ENCODE measurements at regions not wholly inside any gene's neighbourhood (a gene's known extent, or its start where the extent isn't known, plus 50 kb on each side); places are given as distances from the start of the nearest gene placed in this dataset.
"Not testable (repeated sequence)": the region's sequence is repeated elsewhere in the genome, so short reads cannot be mapped to it uniquely, and the experiment has no call there.

DNA sequence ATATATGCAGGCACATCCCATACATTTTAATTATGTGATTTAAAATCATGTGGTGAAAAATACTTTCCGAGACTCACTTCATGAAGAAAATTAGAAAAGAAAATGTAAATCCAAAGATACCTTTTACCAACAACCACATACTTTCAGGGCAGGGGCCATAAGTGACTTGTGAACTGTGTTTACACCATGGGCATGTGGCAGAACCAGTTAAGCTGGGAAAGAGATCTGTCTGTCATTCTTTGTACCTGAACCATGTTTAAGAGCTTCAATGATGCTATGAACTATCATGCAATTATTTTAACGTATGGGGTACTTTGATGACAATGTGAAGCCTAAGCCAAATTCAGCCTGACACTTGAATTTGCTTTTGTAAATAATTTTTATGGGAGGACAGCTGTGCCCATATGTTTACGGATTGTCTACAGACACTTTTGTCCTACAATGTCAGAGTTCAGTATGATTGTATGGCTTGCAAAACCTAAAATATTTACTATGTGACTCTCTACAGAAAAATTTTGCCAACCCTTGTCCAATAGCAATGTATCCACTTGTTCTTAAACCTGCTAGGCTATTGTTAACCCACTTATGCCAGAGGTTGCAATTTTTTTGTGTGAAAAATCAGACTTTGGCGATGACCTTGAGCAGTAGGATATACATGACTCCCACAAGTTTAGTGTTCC lies 654.6 kb downstream of the TNS3 start:
- Histone ChIP-seq H3K9me3 (no peaks in the 10 kb centered on the region), H3K4me1 (peaks cover 15% of the 10 kb centered on the region), H3K27ac (no peak overlapping the region), H3K4me3 (no peak overlapping the region), H3K27me3 (no peaks in the 10 kb centered on the region), H3K36me3 (no peaks in the 10 kb centered on the region)
- TF ChIP-seq POLR2AphosphoS5 (IDR thresholded peaks at IDR 0.05; ENCODE audit: insufficient read depth in 1 of 2, low read depth in 1 of 2), result no peak
- no peak for TF ChIP-seq CTCF (IDR thresholded peaks at IDR 0.05)
- TF ChIP-seq POLR2A (IDR thresholded peaks at IDR 0.05), result no peak
- no peak for DNase-seq (ENCODE audit: extremely low spot score in 2 of 2)
- intact Hi-C loops (cut with DNase I), result no loop called here

GRCh38 chr7:46916581-46916980 lies 665.3 kb downstream of the TNS3 start:
- intact Hi-C loops (cut with DNase I), result no loop called here
- Histone ChIP-seq H3K4me3 (no peak overlapping the region), H3K36me3 (no peaks in the 10 kb centered on the region), H3K27ac (no peak overlapping the region), H3K27me3 (no peaks in the 10 kb centered on the region), H3K4me1 (no peaks in the 10 kb centered on the region), H3K9me3 (no peaks in the 10 kb centered on the region)
- DNase-seq (ENCODE audit: extremely low spot score in 2 of 2), result no peak
- TF ChIP-seq POLR2AphosphoS5 (IDR thresholded peaks at IDR 0.05; ENCODE audit: insufficient read depth in 1 of 2, low read depth in 1 of 2) (no peak), CTCF (IDR thresholded peaks at IDR 0.05) (no peak), POLR2A (IDR thresholded peaks at IDR 0.05) (no peak)

- intact Hi-C loops (cut with DNase I), result no loop called here
- no peak for TF ChIP-seq POLR2A (IDR thresholded peaks at IDR 0.05)
- TF ChIP-seq CTCF (IDR thresholded peaks at IDR 0.05), result no peak
- TF ChIP-seq POLR2AphosphoS5 (IDR thresholded peaks at IDR 0.05; ENCODE audit: insufficient read depth in 1 of 2, low read depth in 1 of 2), result no peak
Observed at GRCh38 chr7:46912692-46913091, 669.2 kb downstream of the TNS3 start.

DNA sequence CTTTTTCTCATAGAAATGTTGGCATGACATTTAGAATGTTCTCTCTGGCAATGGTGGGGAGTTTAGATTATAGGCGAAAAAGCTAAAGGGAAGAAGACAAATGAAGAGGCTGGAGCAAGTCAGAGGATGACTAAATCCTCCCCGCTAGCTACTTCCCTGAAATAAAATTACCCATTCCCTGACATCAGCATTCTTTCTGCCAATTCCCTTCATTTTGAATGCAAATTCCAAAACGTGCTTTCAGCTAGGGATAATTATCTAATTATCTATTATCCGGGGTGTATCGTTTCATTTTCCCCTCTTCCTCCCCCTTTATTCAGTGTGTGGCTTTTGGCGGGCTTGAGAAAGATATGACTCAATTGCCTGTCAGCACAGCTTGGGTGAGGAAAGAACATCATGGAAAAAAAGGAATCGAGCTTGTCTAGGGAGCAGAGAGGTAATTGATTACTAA lies 672.3 kb downstream of the TNS3 start:
- Histone ChIP-seq H3K27me3 (no peaks in the 10 kb centered on the region), H3K4me1 (no peaks in the 10 kb centered on the region), H3K27ac (no peak overlapping the region), H3K36me3 (no peaks in the 10 kb centered on the region), H3K9me3 (no peaks in the 10 kb centered on the region), H3K4me3 (no peak overlapping the region)
- no peak for TF ChIP-seq POLR2A (IDR thresholded peaks at IDR 0.05)
- TF ChIP-seq POLR2AphosphoS5 (IDR thresholded peaks at IDR 0.05; ENCODE audit: insufficient read depth in 1 of 2, low read depth in 1 of 2), result no peak
- TF ChIP-seq CTCF (IDR thresholded peaks at IDR 0.05), result no peak
- no peak for DNase-seq (ENCODE audit: extremely low spot score in 2 of 2)
- intact Hi-C loops (cut with DNase I), result no loop called here

More at GRCh38 chr7:46912692-46913091, 669.2 kb downstream of the TNS3 start:
- Histone ChIP-seq H3K4me1 (no peaks in the 10 kb centered on the region), H3K27ac (no peak overlapping the region), H3K27me3 (no peaks in the 10 kb centered on the region), H3K4me3 (no peak overlapping the region), H3K36me3 (no peaks in the 10 kb centered on the region), H3K9me3 (no peaks in the 10 kb centered on the region)
- DNase-seq (ENCODE audit: extremely low spot score in 2 of 2), result no peak

- H3K9me3 ChIP-seq, result no peaks in the 10 kb centered on the region
- H3K27ac ChIP-seq, result no peak overlapping the region
- H3K36me3 ChIP-seq, result no peaks in the 10 kb centered on the region
- H3K27me3 ChIP-seq, result no peaks in the 10 kb centered on the region
- H3K4me3 ChIP-seq, result no peak overlapping the region
- intact Hi-C loops (cut with DNase I), result no loop called here
- no peak for DNase-seq (ENCODE audit: extremely low spot score in 2 of 2)
- no peaks in the 10 kb centered on the region for H3K4me1 ChIP-seq
- TF ChIP-seq POLR2A (IDR thresholded peaks at IDR 0.05) (no peak), POLR2AphosphoS5 (IDR thresholded peaks at IDR 0.05; ENCODE audit: insufficient read depth in 1 of 2, low read depth in 1 of 2) (no peak), CTCF (IDR thresholded peaks at IDR 0.05) (no peak)
Observed at GRCh38 chr7:46908770-46909169, 673.1 kb downstream of the TNS3 start.

DNA sequence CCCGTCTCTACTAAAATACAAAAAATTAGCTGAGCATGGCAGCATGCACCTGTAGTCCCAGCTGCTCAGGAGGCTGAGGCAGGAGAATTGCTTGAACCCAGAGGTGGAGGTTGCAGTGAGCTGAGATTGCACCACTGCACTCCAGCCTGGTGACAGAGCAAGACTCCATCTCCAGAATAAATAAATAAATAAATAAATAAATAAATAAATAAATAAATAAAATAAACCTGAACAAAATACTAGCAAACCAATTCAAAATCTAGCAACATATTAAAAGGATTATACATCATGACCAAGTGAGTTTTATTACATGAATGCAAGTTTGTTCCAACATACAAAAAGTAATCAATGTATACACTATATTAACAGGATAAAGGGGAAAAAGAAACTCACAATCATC lies 677.4 kb downstream of the TNS3 start:
- H3K36me3 ChIP-seq; H3K4me1 ChIP-seq; intact Hi-C loops (cut with DNase I); H3K9me3 ChIP-seq; H3K27ac ChIP-seq; DNase-seq (ENCODE audit: extremely low spot score in 2 of 2); H3K27me3 ChIP-seq; H3K4me3 ChIP-seq: not testable (repeated sequence)
